GM21447 (cell line): ENCODE measurements at regions not wholly inside any gene's neighbourhood (a gene's known extent, or its start where the extent isn't known, plus 50 kb on each side); places are given as distances from the start of the nearest gene placed in this dataset.

ENCODE experiments used
- ATAC-seq: cut with Tn5 transposase; IDR thresholded peaks from one replicate; pipeline ENCODE4 v1.9.1; 2021; ENCODE audit not compliant: unreplicated experiment

DNA sequence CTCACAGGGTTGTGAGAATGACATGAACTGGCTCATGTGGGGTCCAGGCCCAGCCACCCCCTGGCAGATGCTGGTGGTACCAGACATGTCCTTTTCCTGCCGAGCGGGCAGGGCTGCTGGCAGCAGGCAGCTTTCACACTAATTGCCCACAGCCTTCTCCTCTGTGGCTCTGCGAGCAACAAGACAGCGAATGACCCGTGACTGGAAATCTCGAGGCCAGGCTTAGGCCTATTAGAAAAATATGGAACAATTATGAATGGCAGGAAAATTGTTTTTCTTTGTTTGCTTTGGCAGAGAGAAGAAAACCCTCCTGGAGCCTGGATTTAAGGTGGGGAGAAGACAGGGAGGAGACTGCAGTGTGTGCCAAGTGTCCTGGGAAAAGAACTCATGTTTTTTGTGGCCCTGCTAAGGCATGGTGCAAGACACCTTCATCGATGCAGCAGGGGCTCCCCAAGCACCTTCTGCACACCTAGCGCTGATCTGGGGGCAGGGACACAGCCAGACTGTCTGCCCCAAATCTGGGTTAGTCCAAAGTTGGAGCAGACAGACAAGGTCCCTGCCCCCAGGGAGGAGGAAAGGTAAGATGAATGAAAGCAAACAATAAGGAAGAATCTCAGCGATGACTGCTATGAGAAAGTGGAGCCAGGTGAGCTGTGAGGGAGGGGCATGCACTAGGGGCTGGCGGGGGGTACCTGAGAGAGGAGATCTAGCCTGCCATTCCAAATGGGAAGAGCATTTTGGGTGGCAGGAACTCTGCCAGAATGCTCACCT lies 193.8 kb upstream of the TLE3 start:
- no peak for ATAC-seq

DNA sequence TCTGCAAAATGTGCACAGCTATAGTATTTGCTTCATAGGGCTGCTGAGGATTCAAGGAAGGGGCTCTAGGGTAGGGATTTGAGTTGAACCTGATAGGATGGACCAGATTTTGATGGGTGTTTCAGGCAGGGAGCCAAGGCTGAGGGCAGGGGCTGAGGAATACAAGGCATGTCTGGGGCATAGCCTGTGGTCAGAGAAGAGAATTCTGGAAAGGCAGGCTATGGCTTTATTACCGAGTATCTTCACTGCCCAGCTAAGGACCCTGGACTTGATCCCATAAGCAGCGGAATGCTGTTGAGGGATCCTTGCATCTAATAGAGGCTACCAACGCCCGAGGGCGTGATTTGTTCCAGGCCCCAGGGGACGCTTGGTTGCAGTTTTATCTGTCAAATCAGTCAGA lies 193.0 kb upstream of the TLE3 start:
- no peak for ATAC-seq

GRCh38 chr15:70289191-70289955 lies 191.7 kb upstream of the TLE3 start:
- ATAC-seq: no peak

GRCh38 chr15:70286113-70286806 lies 188.5 kb upstream of the TLE3 start:
- ATAC-seq: no peak

- ATAC-seq: no peak
These were observed 186.9 kb upstream of the TLE3 start for GRCh38 chr15:70284438-70285214.

- ATAC-seq: no peak
These were observed 185.8 kb upstream of the TLE3 start for GRCh38 chr15:70283511-70283910.

DNA sequence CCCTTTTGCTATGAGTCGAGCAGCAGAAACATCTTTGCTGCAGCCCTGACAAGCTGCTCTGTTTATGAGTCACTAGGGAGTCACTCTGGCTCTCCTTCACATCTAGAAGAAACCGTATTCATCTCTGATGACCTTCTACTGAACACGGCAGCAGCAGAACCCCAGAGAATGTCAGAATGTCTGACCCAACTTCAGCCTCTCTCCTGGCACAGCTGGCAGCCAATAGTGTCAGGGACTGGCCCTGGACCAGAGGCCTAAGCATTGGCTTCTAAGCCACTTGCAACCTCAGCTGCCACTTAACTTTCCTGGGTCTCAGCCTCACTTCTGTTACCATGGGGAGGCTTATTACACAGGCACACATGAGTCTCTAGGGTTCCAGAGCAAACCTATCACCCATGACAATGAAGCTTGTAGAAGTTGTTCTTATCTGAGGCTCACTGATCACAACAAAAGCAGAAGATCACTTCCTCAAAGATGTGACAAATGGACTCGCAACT lies 184.1 kb upstream of the TLE3 start:
- no peak for ATAC-seq

- no peak for ATAC-seq
These were observed 183.6 kb upstream of the TLE3 start for GRCh38 chr15:70281261-70281810.

DNA sequence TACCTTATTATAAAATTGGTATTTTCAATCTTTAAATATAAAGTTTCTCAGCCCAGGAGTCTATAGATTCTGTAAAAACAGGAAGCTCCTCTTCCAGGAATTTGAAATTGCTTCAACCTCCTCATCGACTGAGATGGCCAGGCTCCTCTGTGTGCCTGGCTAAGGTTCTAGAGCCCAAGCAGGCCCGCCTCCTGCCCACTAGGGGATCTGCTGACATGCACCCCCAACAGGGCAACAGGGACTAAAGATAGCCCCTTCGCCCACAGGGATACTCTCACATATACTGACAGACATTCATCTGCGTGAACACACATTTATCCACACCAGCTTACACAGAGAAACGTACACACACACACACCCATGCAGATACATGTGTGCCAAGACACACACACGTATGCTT lies 183.1 kb upstream of the TLE3 start:
- ATAC-seq: no peak

GRCh38 chr15:70279096-70279495 lies 181.4 kb upstream of the TLE3 start:
- no peak for ATAC-seq

DNA sequence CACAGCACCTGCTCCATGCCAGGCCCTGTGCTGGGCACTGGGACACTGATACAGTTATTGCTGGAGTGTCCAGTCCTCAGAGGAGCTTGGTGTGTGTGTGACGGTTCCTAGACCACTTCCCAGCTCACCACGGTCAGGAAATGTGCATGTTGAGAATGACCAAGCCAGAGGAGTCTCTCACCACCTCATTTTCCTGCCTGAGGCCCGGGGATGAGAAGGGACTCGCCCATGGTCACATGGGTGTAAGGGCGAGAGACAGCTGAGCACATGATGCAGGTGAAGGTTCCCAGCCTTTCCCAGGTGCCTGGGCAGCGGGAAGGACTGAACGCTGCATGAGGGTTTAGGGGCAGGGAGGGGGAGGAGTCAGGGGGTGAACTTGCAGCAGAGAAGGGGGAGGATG lies 180.9 kb upstream of the TLE3 start:
- ATAC-seq: no peak

GRCh38 chr15:70277556-70277955 lies 179.8 kb upstream of the TLE3 start:
- no peak for ATAC-seq

DNA sequence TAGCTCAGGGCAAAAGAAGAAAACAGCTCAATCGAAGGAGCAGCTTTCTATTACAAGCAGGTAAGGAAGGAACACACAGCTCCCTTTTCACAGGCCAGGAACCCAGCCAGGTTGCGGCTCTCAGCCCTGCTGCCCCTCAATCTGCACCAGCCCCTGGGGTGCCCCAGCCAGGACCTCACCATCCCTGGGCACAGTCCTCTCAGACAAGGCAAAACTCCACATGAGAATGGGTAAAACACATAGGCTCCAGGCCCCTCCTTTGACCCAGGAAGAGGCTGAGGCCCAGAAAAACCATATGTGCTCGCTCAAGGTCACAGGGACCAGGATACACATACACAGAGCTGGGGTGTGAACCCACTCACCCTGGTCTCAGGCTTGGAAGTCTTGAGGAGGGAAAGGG lies 178.7 kb upstream of the TLE3 start:
- ATAC-seq: no peak

DNA sequence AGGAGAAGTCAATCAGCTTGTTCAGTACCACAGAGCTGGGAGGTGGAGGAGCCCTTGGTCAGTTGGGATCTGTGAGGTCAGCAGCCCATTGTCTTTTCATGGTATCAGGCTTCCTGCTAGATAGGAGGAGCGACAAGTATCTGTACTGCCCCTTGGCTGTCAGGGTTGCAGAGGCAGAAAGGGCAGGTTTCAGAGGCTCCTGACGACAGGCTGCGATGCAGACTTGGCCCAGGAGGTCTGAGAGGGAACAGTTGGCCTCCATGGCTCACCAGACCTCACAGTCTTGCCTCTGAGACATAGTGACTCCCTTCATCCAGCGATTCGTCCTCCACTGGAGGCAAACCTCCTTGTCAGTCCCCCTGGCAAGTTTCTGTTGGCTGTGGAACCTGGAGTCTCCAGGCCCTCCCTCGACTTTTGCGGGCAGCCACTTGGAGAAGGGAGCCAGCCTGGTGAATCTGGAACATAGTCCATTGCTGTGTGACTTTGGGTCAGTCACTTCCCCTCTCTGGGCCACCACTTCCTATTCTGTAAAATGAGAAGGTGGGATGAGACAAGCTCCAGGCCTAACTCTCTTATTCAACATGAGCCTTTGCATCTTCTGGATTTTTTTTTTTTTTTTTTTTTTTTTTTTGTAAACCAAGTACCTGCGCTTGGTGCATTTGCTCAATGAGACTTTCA lies 177.9 kb upstream of the TLE3 start:
- ATAC-seq: no peak

DNA sequence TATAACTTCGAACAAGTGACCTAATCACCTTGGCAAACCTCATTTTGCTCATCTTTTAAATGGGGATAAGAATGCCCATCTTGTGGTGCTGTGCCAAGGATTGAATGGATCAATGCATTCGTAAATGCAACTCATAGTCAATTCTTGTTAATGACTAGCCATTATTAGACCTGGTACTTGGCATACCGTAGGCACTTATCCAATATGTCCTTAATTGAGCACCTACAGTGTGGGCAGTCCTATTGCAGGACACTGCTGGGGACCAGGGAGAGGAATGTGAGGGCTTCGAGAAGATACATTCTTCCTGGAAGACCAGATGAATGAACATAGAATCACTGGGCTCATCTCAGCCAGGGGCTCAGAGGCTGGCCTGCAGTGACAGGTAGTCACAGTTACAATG lies 177.2 kb upstream of the TLE3 start:
- ATAC-seq: no peak

DNA sequence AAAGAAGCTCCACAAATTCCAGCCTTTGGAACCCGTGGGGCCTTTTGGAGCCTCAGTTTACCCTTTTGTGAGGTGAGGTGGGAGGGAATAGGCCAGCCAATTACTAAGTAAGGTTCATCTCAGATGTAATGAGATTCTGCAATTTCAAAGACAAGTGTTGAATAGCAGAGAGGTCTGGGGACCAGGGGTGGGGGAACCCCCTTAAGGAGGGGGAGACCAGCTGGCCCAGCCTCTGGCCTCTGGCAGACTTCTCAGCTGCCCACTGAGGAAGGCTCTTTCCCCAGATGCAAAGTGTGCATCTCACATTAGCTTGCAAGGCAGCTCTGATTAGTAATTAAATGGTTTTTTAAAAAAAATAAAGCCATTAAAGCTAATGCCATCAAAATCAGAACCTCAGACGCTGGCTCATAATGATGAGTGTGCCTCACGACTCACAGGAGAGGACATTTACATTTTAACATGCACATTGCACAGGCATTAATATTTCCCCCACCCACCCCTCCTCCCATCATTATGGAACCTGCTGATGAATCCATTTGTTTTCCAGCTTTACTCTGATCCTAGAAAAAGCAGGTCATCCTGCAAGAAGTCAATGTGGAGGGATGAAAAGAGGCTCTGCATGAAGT lies 176.7 kb upstream of the TLE3 start:
- no peak for ATAC-seq

DNA sequence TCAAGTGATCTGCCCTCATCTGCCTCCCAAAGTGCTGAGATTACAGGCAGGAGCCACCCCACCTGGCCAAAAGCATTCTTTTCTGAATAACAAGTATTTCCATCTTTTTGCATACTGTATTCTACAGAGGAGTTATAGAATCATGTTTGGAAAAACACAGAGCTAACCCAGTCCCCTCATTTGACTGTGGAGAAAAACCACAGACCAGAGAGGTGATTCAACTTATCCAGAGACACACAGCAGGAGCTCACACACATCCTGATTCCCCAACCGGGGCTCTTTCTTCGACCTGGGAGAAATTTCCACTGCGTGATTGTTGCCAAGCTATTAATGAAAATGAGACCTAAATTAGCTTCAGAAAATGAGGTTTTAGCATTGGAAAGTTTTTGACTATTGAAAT lies 176.1 kb upstream of the TLE3 start:
- no peak for ATAC-seq

DNA sequence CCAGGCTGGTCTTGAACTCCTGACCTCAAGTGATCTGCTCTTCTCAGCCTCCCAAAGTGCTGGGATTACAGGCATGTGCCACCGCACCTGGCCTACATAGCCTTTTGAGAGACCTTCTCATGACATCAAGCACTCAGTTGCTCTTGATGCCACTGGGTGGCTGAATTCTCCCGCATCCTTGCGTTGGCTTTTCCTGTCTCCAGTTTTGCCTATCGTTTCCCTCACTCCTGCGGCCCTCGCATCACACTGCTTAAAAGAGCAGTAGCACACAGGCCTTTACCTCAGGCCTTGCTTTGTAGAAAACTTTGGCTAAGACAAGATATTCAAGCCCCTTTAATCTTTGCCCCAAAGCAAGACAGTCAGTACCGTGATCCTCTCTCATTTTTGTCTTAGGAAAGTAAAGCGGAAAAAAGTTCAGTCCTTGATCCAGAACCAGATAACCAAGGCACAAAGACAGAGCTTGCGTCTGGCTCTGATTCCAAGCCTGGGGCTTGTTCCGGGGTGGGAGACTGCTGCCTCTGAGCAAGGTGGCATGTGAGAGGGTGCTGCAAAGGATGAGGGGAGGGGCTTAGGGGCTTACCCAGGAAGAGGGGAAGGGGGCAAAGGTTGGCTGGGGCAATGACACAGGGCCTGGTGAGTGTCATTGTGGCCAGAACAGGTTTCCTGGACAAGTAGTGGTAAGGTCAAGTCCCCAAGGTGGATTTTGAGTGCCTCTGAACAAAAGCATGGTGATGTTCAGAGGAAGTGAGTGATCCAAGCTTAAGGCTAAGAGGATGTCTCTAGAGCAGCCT lies 175.0 kb upstream of the TLE3 start:
- ATAC-seq: no peak
